ENCODE measurements at regions not wholly inside any gene's neighbourhood (a gene's known extent, or its start where the extent isn't known, plus 50 kb on each side); places are given as distances from the start of the nearest gene placed in this dataset.

DNA sequence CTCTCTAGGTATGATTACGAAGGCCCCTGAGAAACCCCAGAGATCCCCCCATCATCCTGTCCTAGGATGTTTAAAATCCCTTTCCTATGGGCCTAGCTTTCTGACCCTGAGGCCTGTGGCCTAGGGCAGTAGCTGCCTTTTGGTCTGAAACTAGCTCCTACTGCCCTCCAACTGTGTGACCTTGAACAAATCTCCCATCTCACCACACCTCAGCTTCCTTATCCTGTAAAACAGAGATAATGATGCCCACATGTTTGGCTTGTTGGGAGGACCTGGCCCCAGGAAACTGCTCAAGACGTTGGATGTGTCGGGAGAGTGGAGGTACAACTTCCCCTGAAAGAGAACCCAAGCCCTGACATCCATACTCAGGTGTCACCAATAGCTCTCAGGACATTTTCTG lies 213.2 kb downstream of the SMAD2 start:
- Histone ChIP-seq H3F3A (ENCODE audit: insufficient read depth, low read depth) (no peaks in the 10 kb centered on the region), H3K79me2 (ENCODE audit: low read depth) (no peaks in the 10 kb centered on the region), H4K20me1 (ENCODE audit: insufficient read depth) (no peaks in the 10 kb centered on the region), H3K4me1 (replicated peaks; ENCODE audit: insufficient read depth) (no peaks in the 10 kb centered on the region), H3K27ac (no peak overlapping the region), H3K4me3 (no peak overlapping the region), H2AFZ (no peak overlapping the region), H3K9me2 (ENCODE audit: insufficient read depth) (no peaks in the 10 kb centered on the region), H3K9me3 (ENCODE audit: insufficient read depth, low read depth) (no peaks in the 10 kb centered on the region), H3K27me3 (ENCODE audit: insufficient read depth, low read depth) (peaks cover 47% of the 10 kb centered on the region), H3K36me3 (ENCODE audit: low read depth) (no peaks in the 10 kb centered on the region), H3K4me2 (no peak overlapping the region)
- BruUV-seq (replicated peaks): no TSS peak
- intact Hi-C loops (cut with micrococcal nuclease; ENCODE audit: unreplicated experiment): no loop called here
- no peak for DNase-seq
- ChIA-PET CTCF (no interaction called here), POLR2A (ENCODE audit: unreplicated experiment) (no interaction called here)
- no peak for TF ChIP-seq EZH2 (IDR thresholded peaks at IDR 0.05; ENCODE audit: low read depth)
- TF ChIP-seq, protein P1, sequence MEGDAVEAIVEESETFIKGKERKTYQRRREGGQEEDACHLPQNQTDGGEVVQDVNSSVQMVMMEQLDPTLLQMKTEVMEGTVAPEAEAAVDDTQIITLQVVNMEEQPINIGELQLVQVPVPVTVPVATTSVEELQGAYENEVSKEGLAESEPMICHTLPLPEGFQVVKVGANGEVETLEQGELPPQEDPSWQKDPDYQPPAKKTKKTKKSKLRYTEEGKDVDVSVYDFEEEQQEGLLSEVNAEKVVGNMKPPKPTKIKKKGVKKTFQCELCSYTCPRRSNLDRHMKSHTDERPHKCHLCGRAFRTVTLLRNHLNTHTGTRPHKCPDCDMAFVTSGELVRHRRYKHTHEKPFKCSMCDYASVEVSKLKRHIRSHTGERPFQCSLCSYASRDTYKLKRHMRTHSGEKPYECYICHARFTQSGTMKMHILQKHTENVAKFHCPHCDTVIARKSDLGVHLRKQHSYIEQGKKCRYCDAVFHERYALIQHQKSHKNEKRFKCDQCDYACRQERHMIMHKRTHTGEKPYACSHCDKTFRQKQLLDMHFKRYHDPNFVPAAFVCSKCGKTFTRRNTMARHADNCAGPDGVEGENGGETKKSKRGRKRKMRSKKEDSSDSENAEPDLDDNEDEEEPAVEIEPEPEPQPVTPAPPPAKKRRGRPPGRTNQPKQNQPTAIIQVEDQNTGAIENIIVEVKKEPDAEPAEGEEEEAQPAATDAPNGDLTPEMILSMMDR (conservative IDR thresholded peaks at IDR 0.05): no peak

DNA sequence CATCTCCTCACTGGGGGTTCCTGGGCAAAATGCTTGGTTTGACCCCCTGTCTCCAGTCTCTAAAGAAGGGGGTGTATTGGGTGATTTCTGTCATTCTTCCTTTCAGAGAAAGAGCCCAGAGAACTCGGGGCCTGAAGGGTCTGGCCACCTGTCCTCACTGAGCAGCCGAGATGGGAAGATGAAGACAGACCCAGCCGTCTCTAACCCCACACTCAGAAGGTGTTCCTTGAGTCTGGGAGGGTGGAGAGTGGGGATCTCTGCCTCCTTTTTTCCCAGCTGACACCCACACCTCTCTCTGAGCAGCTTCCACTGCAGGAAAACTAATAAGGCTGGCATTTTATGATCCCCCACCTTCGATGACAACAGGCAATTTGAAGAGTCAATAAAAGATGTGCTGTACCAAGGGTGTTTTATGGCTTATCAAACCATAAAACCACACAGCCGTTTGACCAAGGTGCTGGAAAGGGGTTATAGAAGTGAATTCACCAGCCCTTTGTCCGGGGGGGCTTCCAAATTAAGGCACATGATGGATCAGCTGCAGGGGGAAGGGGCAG lies 213.8 kb downstream of the SMAD2 start:
- Histone ChIP-seq H3K36me3 (ENCODE audit: low read depth) (no peaks in the 10 kb centered on the region), H2AFZ (no peak overlapping the region), H3K4me2 (no peak overlapping the region), H4K20me1 (ENCODE audit: insufficient read depth) (no peaks in the 10 kb centered on the region), H3K4me1 (replicated peaks; ENCODE audit: insufficient read depth) (no peaks in the 10 kb centered on the region), H3F3A (ENCODE audit: insufficient read depth, low read depth) (no peaks in the 10 kb centered on the region), H3K9me3 (ENCODE audit: insufficient read depth, low read depth) (no peaks in the 10 kb centered on the region), H3K27me3 (ENCODE audit: insufficient read depth, low read depth) (peaks cover 48% of the 10 kb centered on the region), H3K79me2 (ENCODE audit: low read depth) (no peaks in the 10 kb centered on the region), H3K27ac (no peak overlapping the region), H3K4me3 (no peak overlapping the region), H3K9me2 (ENCODE audit: insufficient read depth) (no peaks in the 10 kb centered on the region)
- CTCF ChIA-PET: no interaction called here
- BruUV-seq (replicated peaks): no TSS peak
- POLR2A ChIA-PET (ENCODE audit: unreplicated experiment): no interaction called here
- no peak for TF ChIP-seq EZH2 (IDR thresholded peaks at IDR 0.05; ENCODE audit: low read depth)
- TF ChIP-seq, protein P1 (conservative IDR thresholded peaks at IDR 0.05): no peak
- intact Hi-C loops (cut with micrococcal nuclease; ENCODE audit: unreplicated experiment): no loop called here
- DNase-seq: no peak

DNA sequence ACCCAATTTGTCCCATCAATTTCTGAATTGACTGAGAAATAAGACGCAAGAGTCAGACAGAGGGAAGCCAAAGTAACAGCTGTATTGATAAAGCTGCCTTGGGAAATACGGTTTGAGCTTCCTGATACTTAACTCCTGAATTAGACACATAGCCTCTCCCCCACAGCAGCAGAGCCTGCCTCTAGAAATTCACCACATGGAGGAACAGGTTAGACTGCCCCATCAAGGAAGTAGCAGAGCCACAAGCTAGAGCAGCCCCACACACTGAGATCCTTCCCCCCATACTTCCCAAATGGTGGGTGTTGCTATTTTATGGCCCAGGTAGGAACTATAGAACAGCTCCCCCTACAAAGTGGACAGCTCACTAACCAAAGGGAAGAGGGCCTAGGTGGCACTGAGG lies 220.0 kb downstream of the SMAD2 start:
- Histone ChIP-seq H3K9me2 (ENCODE audit: insufficient read depth) (no peaks in the 10 kb centered on the region), H3K9me3 (ENCODE audit: insufficient read depth, low read depth) (no peaks in the 10 kb centered on the region), H4K20me1 (ENCODE audit: insufficient read depth) (no peaks in the 10 kb centered on the region), H3K4me1 (replicated peaks; ENCODE audit: insufficient read depth) (no peaks in the 10 kb centered on the region), H3K4me2 (no peak overlapping the region), H3K27me3 (ENCODE audit: insufficient read depth, low read depth) (peaks cover 22% of the 10 kb centered on the region; the same call in 1 of the 2 replicates), H3F3A (ENCODE audit: insufficient read depth, low read depth) (no peaks in the 10 kb centered on the region), H3K36me3 (ENCODE audit: low read depth) (no peaks in the 10 kb centered on the region), H3K27ac (no peak overlapping the region), H3K4me3 (no peak overlapping the region), H2AFZ (no peak overlapping the region), H3K79me2 (ENCODE audit: low read depth) (no peaks in the 10 kb centered on the region)
- no TSS peak for BruUV-seq (replicated peaks)
- ChIA-PET CTCF (no interaction called here), POLR2A (ENCODE audit: unreplicated experiment) (no interaction called here)
- no peak for DNase-seq
- intact Hi-C loops (cut with micrococcal nuclease; ENCODE audit: unreplicated experiment): no loop called here
- TF ChIP-seq, protein P1 (conservative IDR thresholded peaks at IDR 0.05): no peak
- no peak for TF ChIP-seq EZH2 (IDR thresholded peaks at IDR 0.05; ENCODE audit: low read depth)
